ENCODE measurements at regions not wholly inside any gene's neighbourhood (a gene's known extent, or its start where the extent isn't known, plus 50 kb on each side); places are given as distances from the start of the nearest gene placed in this dataset.

DNA sequence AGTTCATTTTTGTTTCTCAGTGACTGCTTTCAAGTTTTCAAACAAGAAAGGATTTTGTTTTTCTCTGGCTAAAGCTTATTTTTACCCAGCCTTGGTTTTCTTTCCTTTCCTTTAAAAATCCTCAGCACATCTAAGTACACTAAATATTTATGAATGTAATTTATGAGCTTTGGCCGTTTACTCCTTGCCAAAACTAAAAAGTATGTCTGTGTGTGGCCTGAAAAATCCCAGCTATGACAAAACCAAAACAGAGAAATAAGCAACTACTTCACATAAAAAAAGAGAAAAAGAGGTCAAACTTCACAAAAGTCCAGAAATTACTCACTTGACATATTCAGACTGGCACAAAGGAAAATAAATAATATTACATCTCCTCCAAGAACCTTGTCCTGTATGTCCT, 365.1 kb upstream of the NFE2L3 start:
- TF ChIP-seq, protein P1, sequence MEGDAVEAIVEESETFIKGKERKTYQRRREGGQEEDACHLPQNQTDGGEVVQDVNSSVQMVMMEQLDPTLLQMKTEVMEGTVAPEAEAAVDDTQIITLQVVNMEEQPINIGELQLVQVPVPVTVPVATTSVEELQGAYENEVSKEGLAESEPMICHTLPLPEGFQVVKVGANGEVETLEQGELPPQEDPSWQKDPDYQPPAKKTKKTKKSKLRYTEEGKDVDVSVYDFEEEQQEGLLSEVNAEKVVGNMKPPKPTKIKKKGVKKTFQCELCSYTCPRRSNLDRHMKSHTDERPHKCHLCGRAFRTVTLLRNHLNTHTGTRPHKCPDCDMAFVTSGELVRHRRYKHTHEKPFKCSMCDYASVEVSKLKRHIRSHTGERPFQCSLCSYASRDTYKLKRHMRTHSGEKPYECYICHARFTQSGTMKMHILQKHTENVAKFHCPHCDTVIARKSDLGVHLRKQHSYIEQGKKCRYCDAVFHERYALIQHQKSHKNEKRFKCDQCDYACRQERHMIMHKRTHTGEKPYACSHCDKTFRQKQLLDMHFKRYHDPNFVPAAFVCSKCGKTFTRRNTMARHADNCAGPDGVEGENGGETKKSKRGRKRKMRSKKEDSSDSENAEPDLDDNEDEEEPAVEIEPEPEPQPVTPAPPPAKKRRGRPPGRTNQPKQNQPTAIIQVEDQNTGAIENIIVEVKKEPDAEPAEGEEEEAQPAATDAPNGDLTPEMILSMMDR (IDR thresholded peaks at IDR 0.05 in 4 of 5, conservative IDR thresholded peaks at IDR 0.05 in 1 of 5): no peak
- no peak for TF ChIP-seq POLR2A (IDR thresholded peaks at IDR 0.05)

Data from gastrocnemius medialis (tissue), 4 donors.